ENCODE measurements at regions not wholly inside any gene's neighbourhood (a gene's known extent, or its start where the extent isn't known, plus 50 kb on each side); places are given as distances from the start of the nearest gene placed in this dataset.

- no peak for TF ChIP-seq POLR2A (IDR thresholded peaks at IDR 0.05; ENCODE audit: low read length)
- TF ChIP-seq GATA1 (IDR thresholded peaks at IDR 0.05; ENCODE audit: low read depth, low read length), result no peak
Measured at GRCh38 chr5:148902478-148902877, 76.1 kb downstream of the ADRB2 start.

All from erythroblast (primary cell).